HepG2 (cell line): ENCODE measurements at regions not wholly inside any gene's neighbourhood (a gene's known extent, or its start where the extent isn't known, plus 50 kb on each side); places are given as distances from the start of the nearest gene placed in this dataset.
"Not testable (repeated sequence)": the region's sequence is repeated elsewhere in the genome, so short reads cannot be mapped to it uniquely, and the experiment has no call there.

Experiments
- ATAC-seq: fragments of 200-7000 bp; cut with Tn5 transposase; 3 replicates; pipeline ENCODE4 v1.9.1; 2020; ENCODE audit warnings: mild to moderate bottlenecking, moderate library complexity
- BruUV-seq: library from RNA; stranded (reverse); fragments of 400-500 nt; replicated peaks from 2 replicates; lab custom pipeline; 2021; lab: Mats Ljungman, UMichigan
- CTCF ChIA-PET: fragments of 300-600 bp; formaldehyde crosslinking; extraction: SDS; loops from one replicate; lab custom pipeline; 2021; ENCODE audit warnings: low total read pairs, inconsistent platforms, low intra/inter-chr PET ratio; lab: Yijun Ruan, JAX
- POLR2A ChIA-PET: fragments of 350-600 bp; sonication (Branson Sonifier 250); formaldehyde crosslinking; loops from one replicate; lab custom pipeline; 2020; ENCODE audit warnings: antibody characterized with exemption, inconsistent platforms; lab: Yijun Ruan, JAX
- DNase-seq: peaks from one replicate; pipeline ENCODE4 v3.0.0-alpha.2; 2015; ENCODE audit warnings: low spot score
- FAIRE-seq: peaks from 3 replicates; lab custom pipeline; 2011; peaks lifted over from hg19 to GRCh38; lab: Jason Lieb, UNC
- H2AFZ ChIP-seq: one replicate; pipeline ENCODE4 v1.6.1; 2011; ENCODE audit warnings: low read length, inconsistent platforms
- H3K27ac ChIP-seq: fragments of 300-600 bp; 3 replicates; pipeline ENCODE4 v1.8.0; 2011; ENCODE audit warnings: mixed run types, mild to moderate bottlenecking, mixed read lengths, low read length, inconsistent platforms; ENCODE audit not compliant: insufficient read depth; ENCODE audit errors: extremely low read length
- H3K27me3 ChIP-seq, 2 experiments: fragments of 200-600 bp in 1 of 2; 2 replicates in 1 of 2; 3 replicates in 1 of 2; pipeline versions ENCODE4 v1.6.0 to v1.8.0; 2011; ENCODE audit warnings: low read length in 2 of 2, mild to moderate bottlenecking in 2 of 2, moderate library complexity in 2 of 2, inconsistent platforms in 1 of 2; ENCODE audit not compliant: insufficient read depth in 2 of 2, control insufficient read depth in 1 of 2
- H3K36me3 ChIP-seq, 2 experiments: fragments of 200-600 bp in 1 of 2; replicated peaks in 1 of 2; 2 replicates in 1 of 2; 3 replicates in 1 of 2; pipeline versions ENCODE4 v1.5.1 to v1.8.0; 2011; ENCODE audit warnings: low read length in 2 of 2, inconsistent platforms in 1 of 2; ENCODE audit not compliant: insufficient read depth in 2 of 2, control insufficient read depth in 1 of 2
- H3K4me1 ChIP-seq: 2 replicates; pipeline ENCODE4 v1.5.1; 2012; ENCODE audit warnings: low read length, inconsistent platforms; ENCODE audit not compliant: insufficient read depth
- H3K4me2 ChIP-seq: 2 replicates; pipeline ENCODE4 v1.6.0; 2011; ENCODE audit warnings: low read depth, low read length, inconsistent platforms
- H3K4me3 ChIP-seq, 3 experiments: fragments of 200-600 bp in 1 of 3; sonication (generic), shearing (Covaris generic) in 1 of 3; replicated peaks in 1 of 3; 2 replicates each; pipeline ENCODE4 v1.5.1; 2011 to 2016; ENCODE audit warnings: low read length in 3 of 3, inconsistent platforms in 2 of 3, low read depth in 2 of 3, mild to moderate bottlenecking in 2 of 3, control low read depth in 1 of 3, mixed read lengths in 1 of 3; ENCODE audit not compliant: insufficient read depth in 1 of 3
- H3K79me2 ChIP-seq: one replicate; pipeline ENCODE4 v1.6.1; 2011; ENCODE audit warnings: low read length, inconsistent platforms; ENCODE audit not compliant: insufficient read depth
- H3K9ac ChIP-seq: 2 replicates; pipeline ENCODE4 v1.6.0; 2011; ENCODE audit warnings: mild to moderate bottlenecking, low read depth, low read length, inconsistent platforms; ENCODE audit not compliant: insufficient read depth
- H3K9me3 ChIP-seq: 2 replicates; pipeline ENCODE4 v1.5.1; 2012; ENCODE audit warnings: mild to moderate bottlenecking, low read length
- H4K20me1 ChIP-seq: 2 replicates; pipeline ENCODE4 v1.6.0; 2011; ENCODE audit warnings: inconsistent platforms, mild to moderate bottlenecking, low read length, moderate library complexity; ENCODE audit not compliant: insufficient read depth
- ATF7 ChIP-seq, 2 experiments: fragments of 450-650 bp in 1 of 2; sonication (generic) in 1 of 2; formaldehyde crosslinking in 1 of 2; IDR thresholded peaks; 2 replicates each; pipeline versions ENCODE4 v1.4.0 to v1.6.1; 2016 to 2020; ENCODE audit warnings: antibody characterized with exemption in 1 of 2, mild to moderate bottlenecking in 1 of 2, missing genetic modification reagents in 1 of 2
- MAFF ChIP-seq: IDR thresholded peaks from 2 replicates; pipeline ENCODE4 v1.6.1; 2011; ENCODE audit warnings: low read depth, low read length, improper control_type of control experiment
- MAFK ChIP-seq, 2 experiments: IDR thresholded peaks in 1 of 2; conservative IDR thresholded peaks in 1 of 2; 2 replicates each; pipeline ENCODE4 v1.6.1; 2011; ENCODE audit warnings: improper control_type of control experiment in 2 of 2, low read length in 2 of 2
- WGBS: methylation state at CpG from one replicate; pipeline ENCODE4 v1.1.6; 2017; ENCODE audit warnings: low lambda C conversion rate; 5-methylcytosine and 5-hydroxymethylcytosine counted together
- in situ Hi-C: cut with HindIII; loops from 2 replicates; pipeline ENCODE4 v1.10.0; 2017; ENCODE audit warnings: low pct_unique_long_range_greater_than_20kb; ENCODE audit not compliant: extremely low pct_ligation_motif_present
- intact Hi-C: fragments of 100-400 bp; cut with micrococcal nuclease; formaldehyde crosslinking; loops from one replicate; pipeline ENCODE4 v1.10.0; 2022; ENCODE audit not compliant: unreplicated experiment

GRCh38 chr20:30951088-30951487, 306.4 kb upstream of the DEFB115 start:
- FAIRE-seq; H3K9ac ChIP-seq; DNase-seq; H4K20me1 ChIP-seq; H3K36me3 ChIP-seq; ATAC-seq; H3K4me3 ChIP-seq; H2AFZ ChIP-seq; POLR2A ChIA-PET; H3K79me2 ChIP-seq; in situ Hi-C loops; H3K4me2 ChIP-seq; BruUV-seq; intact Hi-C loops; H3K27ac ChIP-seq; H3K27me3 ChIP-seq; CTCF ChIA-PET; H3K4me1 ChIP-seq; TF ChIP-seq ATF7 (CRISPR knock-in tag; IDR thresholded peaks at IDR 0.05): not testable (repeated sequence)
- WGBS, result 61% methylated on average over 3 of the region's 3 CpGs
- peak; percentile 55 for TF ChIP-seq ATF7 (IDR thresholded peaks at IDR 0.05)
- peaks cover 75% of the 10 kb centered on the region for H3K9me3 ChIP-seq

GRCh38 chr20:30956649-30957048, 300.8 kb upstream of the DEFB115 start:
- BruUV-seq, CTCF ChIA-PET: not testable (repeated sequence)
- WGBS, result 15% methylated on average over 3 of the region's 3 CpGs

GRCh38 chr20:30959208-30959607, 298.3 kb upstream of the DEFB115 start:
- H3K4me1 ChIP-seq, H3K36me3 ChIP-seq, H3K79me2 ChIP-seq, H3K4me3 ChIP-seq, ATAC-seq, H3K27ac ChIP-seq, H3K9ac ChIP-seq, FAIRE-seq, BruUV-seq, H2AFZ ChIP-seq, DNase-seq, intact Hi-C loops, POLR2A ChIA-PET, H3K4me2 ChIP-seq, in situ Hi-C loops, H4K20me1 ChIP-seq, CTCF ChIA-PET, H3K27me3 ChIP-seq: not testable (repeated sequence)
- peaks cover 100% of the 10 kb centered on the region for H3K9me3 ChIP-seq

More at GRCh38 chr20:30956649-30957048, 300.8 kb upstream of the DEFB115 start:
- intact Hi-C loops, H3K4me1 ChIP-seq, H3K4me3 ChIP-seq, H3K79me2 ChIP-seq, H3K4me2 ChIP-seq, H4K20me1 ChIP-seq, ATAC-seq, in situ Hi-C loops, H3K27ac ChIP-seq, H3K36me3 ChIP-seq, DNase-seq, H3K9ac ChIP-seq, POLR2A ChIA-PET, H2AFZ ChIP-seq, FAIRE-seq, H3K27me3 ChIP-seq: not testable (repeated sequence)
- TF ChIP-seq MAFF (peak; percentile 83), MAFK (conservative IDR thresholded peaks at IDR 0.05 in 1 of 2, IDR thresholded peaks at IDR 0.05 in 1 of 2; ENCODE audit: low read length in 2 of 2) (peak; percentile 84 to 91)
- peaks cover 100% of the 10 kb centered on the region for H3K9me3 ChIP-seq
